ENCODE measurements at regions not wholly inside any gene's neighbourhood (a gene's known extent, or its start where the extent isn't known, plus 50 kb on each side); places are given as distances from the start of the nearest gene placed in this dataset.

DNA sequence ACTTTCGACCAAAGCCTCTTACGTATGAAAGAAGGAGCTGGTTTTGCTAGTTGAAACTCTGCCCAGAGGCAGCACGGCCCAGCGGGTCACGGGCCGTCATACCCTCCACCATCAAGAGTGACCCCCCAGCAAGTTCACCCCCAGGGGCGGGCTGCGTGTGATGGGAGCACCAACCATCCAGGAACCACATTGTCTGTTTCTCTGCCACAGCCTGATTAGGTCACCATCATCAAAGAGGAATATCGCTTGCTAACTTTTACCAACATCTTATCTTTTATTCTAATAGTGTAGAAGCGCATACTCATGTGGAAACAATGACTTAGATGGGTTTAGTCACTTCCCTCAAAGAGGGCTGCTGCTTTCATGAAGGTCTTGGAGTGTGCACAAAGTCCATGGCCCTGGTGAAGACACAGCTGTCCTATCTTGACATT, 116.6 kb upstream of the SMIM21 start:
- Histone ChIP-seq H3K4me3 (ENCODE audit: low read length) (no peak overlapping the region), H3K9ac (ENCODE audit: low read length) (no peak overlapping the region), H3K27me3 (ENCODE audit: control insufficient read depth, insufficient read depth, low read length) (no peaks in the 10 kb centered on the region), H3K36me3 (ENCODE audit: control insufficient read depth, insufficient read depth, low read length) (no peaks in the 10 kb centered on the region), H3K9me3 (ENCODE audit: control insufficient read depth, low read length) (no peaks in the 10 kb centered on the region), H3K4me1 (ENCODE audit: control insufficient read depth, insufficient read depth, low read length) (no peaks in the 10 kb centered on the region)

GRCh38 chr18:75538727-75539126, 111.2 kb upstream of the SMIM21 start:
- H3K4me3 ChIP-seq (ENCODE audit: low read length) = no peak overlapping the region
- no peaks in the 10 kb centered on the region for H3K9me3 ChIP-seq (ENCODE audit: control insufficient read depth, low read length)
- H3K4me1 ChIP-seq (ENCODE audit: control insufficient read depth, insufficient read depth, low read length) = no peaks in the 10 kb centered on the region
- no peaks in the 10 kb centered on the region for H3K36me3 ChIP-seq (ENCODE audit: control insufficient read depth, insufficient read depth, low read length)
- no peaks in the 10 kb centered on the region for H3K27me3 ChIP-seq (ENCODE audit: control insufficient read depth, insufficient read depth, low read length)
- no peak overlapping the region for H3K9ac ChIP-seq (ENCODE audit: low read length)

DNA sequence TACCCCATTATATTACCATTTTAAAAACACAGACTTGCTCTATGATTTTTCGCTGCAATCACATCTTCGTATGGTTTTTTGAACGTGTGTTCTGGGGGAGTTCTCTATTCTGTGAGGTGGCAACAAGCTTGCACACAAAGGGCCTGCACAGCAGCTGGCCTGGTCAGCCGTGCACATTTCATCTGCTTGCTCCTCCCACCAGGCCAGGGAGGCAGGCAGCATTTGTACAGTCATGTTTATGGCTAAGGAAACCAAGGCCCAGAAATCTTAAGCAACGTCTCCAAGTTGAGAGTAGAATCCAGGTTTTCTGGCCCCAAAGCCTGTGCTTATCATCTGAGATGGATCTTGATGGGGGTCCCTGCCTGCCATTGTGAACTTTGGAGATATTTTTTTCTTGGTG, 106.4 kb upstream of the SMIM21 start:
- no peaks in the 10 kb centered on the region for H3K27me3 ChIP-seq (ENCODE audit: control insufficient read depth, insufficient read depth, low read length)
- no peaks in the 10 kb centered on the region for H3K9me3 ChIP-seq (ENCODE audit: control insufficient read depth, low read length)
- H3K9ac ChIP-seq (ENCODE audit: low read length) = no peak overlapping the region
- H3K4me1 ChIP-seq (ENCODE audit: control insufficient read depth, insufficient read depth, low read length) = no peaks in the 10 kb centered on the region
- no peak overlapping the region for H3K4me3 ChIP-seq (ENCODE audit: low read length)
- no peaks in the 10 kb centered on the region for H3K36me3 ChIP-seq (ENCODE audit: control insufficient read depth, insufficient read depth, low read length)

- no peaks in the 10 kb centered on the region for H3K36me3 ChIP-seq (ENCODE audit: control insufficient read depth, insufficient read depth, low read length)
These were observed 105.7 kb upstream of the SMIM21 start for GRCh38 chr18:75533209-75533608.

GRCh38 chr18:75531851-75532459, 104.5 kb upstream of the SMIM21 start:
- Histone ChIP-seq H3K4me1 (ENCODE audit: control insufficient read depth, insufficient read depth, low read length) (no peaks in the 10 kb centered on the region), H3K9ac (ENCODE audit: low read length) (no peak overlapping the region), H3K9me3 (ENCODE audit: control insufficient read depth, low read length) (no peaks in the 10 kb centered on the region), H3K4me3 (ENCODE audit: low read length) (no peak overlapping the region), H3K27me3 (ENCODE audit: control insufficient read depth, insufficient read depth, low read length) (no peaks in the 10 kb centered on the region), H3K36me3 (ENCODE audit: control insufficient read depth, insufficient read depth, low read length) (no peaks in the 10 kb centered on the region)

More at GRCh38 chr18:75533209-75533608, 105.7 kb upstream of the SMIM21 start:
- H3K9ac ChIP-seq (ENCODE audit: low read length) = no peak overlapping the region
- no peaks in the 10 kb centered on the region for H3K27me3 ChIP-seq (ENCODE audit: control insufficient read depth, insufficient read depth, low read length)
- H3K9me3 ChIP-seq (ENCODE audit: control insufficient read depth, low read length) = no peaks in the 10 kb centered on the region
- H3K4me3 ChIP-seq (ENCODE audit: low read length) = no peak overlapping the region
- no peaks in the 10 kb centered on the region for H3K4me1 ChIP-seq (ENCODE audit: control insufficient read depth, insufficient read depth, low read length)

DNA sequence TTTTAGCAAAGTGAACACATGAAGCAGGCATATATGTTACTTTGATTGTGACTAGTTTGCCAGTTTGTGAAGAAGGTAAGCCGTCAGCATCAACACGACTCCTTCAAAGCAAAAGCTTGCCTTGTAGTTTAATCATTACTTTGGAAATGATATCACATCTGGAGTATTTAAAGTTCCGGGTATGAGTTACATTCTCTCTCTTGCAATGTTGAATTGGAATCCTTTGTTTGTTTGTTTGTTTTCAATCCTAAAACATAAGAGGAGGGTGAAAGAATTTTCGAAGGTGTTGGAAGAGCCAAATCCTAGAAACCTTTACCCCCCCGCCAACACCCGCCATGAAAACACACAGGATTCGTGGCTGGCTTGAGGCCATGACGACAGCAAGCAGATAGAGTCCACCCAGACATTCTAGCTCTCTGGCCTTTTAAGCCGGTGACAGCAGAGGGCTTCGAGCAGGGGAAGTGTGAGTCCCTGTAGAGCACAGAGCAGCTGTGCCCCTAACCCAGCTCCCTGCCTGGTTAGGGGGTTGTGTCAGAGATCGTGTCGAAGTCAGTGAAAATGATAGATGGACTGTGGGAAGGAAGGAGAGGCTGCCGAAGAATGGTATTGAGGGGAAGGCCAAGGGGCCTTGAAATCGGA, 103.8 kb upstream of the SMIM21 start:
- Histone ChIP-seq H3K9me3 (ENCODE audit: control insufficient read depth, low read length) (no peaks in the 10 kb centered on the region), H3K27me3 (ENCODE audit: control insufficient read depth, insufficient read depth, low read length) (no peaks in the 10 kb centered on the region), H3K9ac (ENCODE audit: low read length) (no peak overlapping the region), H3K4me3 (ENCODE audit: low read length) (no peak overlapping the region), H3K4me1 (ENCODE audit: control insufficient read depth, insufficient read depth, low read length) (no peaks in the 10 kb centered on the region), H3K36me3 (ENCODE audit: control insufficient read depth, insufficient read depth, low read length) (no peaks in the 10 kb centered on the region)

GRCh38 chr18:75530566-75531211, 103.2 kb upstream of the SMIM21 start:
- no peaks in the 10 kb centered on the region for H3K36me3 ChIP-seq (ENCODE audit: control insufficient read depth, insufficient read depth, low read length)
- no peaks in the 10 kb centered on the region for H3K4me1 ChIP-seq (ENCODE audit: control insufficient read depth, insufficient read depth, low read length)
- no peak overlapping the region for H3K9ac ChIP-seq (ENCODE audit: low read length)
- H3K27me3 ChIP-seq (ENCODE audit: control insufficient read depth, insufficient read depth, low read length) = no peaks in the 10 kb centered on the region
- no peak overlapping the region for H3K4me3 ChIP-seq (ENCODE audit: low read length)
- H3K9me3 ChIP-seq (ENCODE audit: control insufficient read depth, low read length) = no peaks in the 10 kb centered on the region

GRCh38 chr18:75530118-75530517, 102.6 kb upstream of the SMIM21 start:
- no peaks in the 10 kb centered on the region for H3K4me1 ChIP-seq (ENCODE audit: control insufficient read depth, insufficient read depth, low read length)
- no peak overlapping the region for H3K9ac ChIP-seq (ENCODE audit: low read length)
- no peaks in the 10 kb centered on the region for H3K27me3 ChIP-seq (ENCODE audit: control insufficient read depth, insufficient read depth, low read length)
- no peaks in the 10 kb centered on the region for H3K9me3 ChIP-seq (ENCODE audit: control insufficient read depth, low read length)
- H3K36me3 ChIP-seq (ENCODE audit: control insufficient read depth, insufficient read depth, low read length) = no peaks in the 10 kb centered on the region
- H3K4me3 ChIP-seq (ENCODE audit: low read length) = no peak overlapping the region

GRCh38 chr18:75529394-75529793, 101.9 kb upstream of the SMIM21 start:
- H3K27me3 ChIP-seq (ENCODE audit: control insufficient read depth, insufficient read depth, low read length) = no peaks in the 10 kb centered on the region
- H3K36me3 ChIP-seq (ENCODE audit: control insufficient read depth, insufficient read depth, low read length) = no peaks in the 10 kb centered on the region
- H3K4me1 ChIP-seq (ENCODE audit: control insufficient read depth, insufficient read depth, low read length) = no peaks in the 10 kb centered on the region
- H3K9me3 ChIP-seq (ENCODE audit: control insufficient read depth, low read length) = no peaks in the 10 kb centered on the region
- no peak overlapping the region for H3K9ac ChIP-seq (ENCODE audit: low read length)
- H3K4me3 ChIP-seq (ENCODE audit: low read length) = no peak overlapping the region

DNA sequence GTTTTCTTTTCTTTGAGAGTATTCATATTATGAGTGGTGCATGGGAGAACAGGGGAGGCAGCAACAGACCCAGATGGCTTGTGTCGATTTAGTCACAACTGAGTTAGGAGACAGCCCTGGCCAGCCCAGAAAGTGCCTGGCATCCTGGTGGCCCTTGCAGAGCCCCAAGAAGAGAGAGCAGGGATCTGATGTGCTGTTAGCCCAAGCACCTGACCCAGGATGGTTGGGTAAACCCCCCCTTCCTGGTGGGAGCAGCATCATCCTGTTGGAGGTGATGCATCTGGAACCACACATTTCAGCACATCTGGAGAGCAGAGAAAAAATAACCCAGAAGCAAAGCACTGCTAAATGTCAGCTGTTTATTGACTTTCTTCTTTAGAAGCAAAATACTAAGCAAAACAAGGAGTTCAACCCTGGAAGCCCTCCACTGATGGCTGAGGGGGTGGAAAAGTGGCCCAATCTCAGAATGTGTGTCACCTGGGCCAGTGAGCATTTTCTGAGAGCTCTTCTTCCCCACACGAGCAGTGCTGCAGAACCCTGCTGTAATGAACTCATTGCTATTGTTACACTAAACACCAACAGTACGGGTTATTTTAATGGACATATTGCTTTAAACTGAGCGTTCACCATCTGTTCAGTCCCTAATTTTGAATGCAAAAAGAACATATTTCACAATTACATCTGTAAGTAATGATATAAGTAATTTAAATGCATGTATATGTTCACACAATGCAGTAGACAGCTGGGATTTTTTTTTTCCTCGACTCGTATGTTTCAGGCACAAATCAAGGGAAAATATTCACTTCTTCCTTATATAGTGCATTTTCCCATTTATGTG, 100.6 kb upstream of the SMIM21 start:
- Histone ChIP-seq H3K4me1 (ENCODE audit: control insufficient read depth, insufficient read depth, low read length) (no peaks in the 10 kb centered on the region), H3K4me3 (ENCODE audit: low read length) (no peak overlapping the region), H3K9ac (ENCODE audit: low read length) (no peak overlapping the region), H3K9me3 (ENCODE audit: control insufficient read depth, low read length) (no peaks in the 10 kb centered on the region), H3K27me3 (ENCODE audit: control insufficient read depth, insufficient read depth, low read length) (no peaks in the 10 kb centered on the region), H3K36me3 (ENCODE audit: control insufficient read depth, insufficient read depth, low read length) (no peaks in the 10 kb centered on the region)

DNA sequence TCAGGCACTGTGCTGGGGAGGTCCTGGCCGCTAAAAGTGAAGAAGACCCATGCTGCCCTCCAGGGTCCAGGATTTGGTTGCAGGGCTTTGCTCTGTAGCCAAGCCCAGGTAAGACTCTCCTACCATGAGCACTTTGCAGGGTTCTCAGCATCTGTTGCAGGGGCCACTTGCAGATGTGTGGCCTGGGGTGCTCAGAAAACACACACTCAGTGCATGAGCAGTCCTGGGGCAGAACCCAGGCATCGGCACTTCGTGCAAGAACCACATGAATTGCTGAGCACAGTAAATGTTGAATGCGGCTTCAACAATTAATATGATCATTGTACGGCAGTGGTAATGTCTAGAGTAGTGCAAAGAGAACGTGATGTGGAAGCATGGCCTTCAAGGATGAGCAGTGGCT, 98.5 kb upstream of the SMIM21 start:
- Histone ChIP-seq H3K27me3 (ENCODE audit: control insufficient read depth, insufficient read depth, low read length) (no peaks in the 10 kb centered on the region), H3K9ac (ENCODE audit: low read length) (no peak overlapping the region), H3K36me3 (ENCODE audit: control insufficient read depth, insufficient read depth, low read length) (no peaks in the 10 kb centered on the region), H3K9me3 (ENCODE audit: control insufficient read depth, low read length) (no peaks in the 10 kb centered on the region), H3K4me3 (ENCODE audit: low read length) (no peak overlapping the region), H3K4me1 (ENCODE audit: control insufficient read depth, insufficient read depth, low read length) (no peaks in the 10 kb centered on the region)

GRCh38 chr18:75525331-75525730, 97.8 kb upstream of the SMIM21 start:
- Histone ChIP-seq H3K36me3 (ENCODE audit: control insufficient read depth, insufficient read depth, low read length) (no peaks in the 10 kb centered on the region), H3K9me3 (ENCODE audit: control insufficient read depth, low read length) (no peaks in the 10 kb centered on the region), H3K27me3 (ENCODE audit: control insufficient read depth, insufficient read depth, low read length) (no peaks in the 10 kb centered on the region), H3K4me1 (ENCODE audit: control insufficient read depth, insufficient read depth, low read length) (no peaks in the 10 kb centered on the region), H3K4me3 (ENCODE audit: low read length) (no peak overlapping the region), H3K9ac (ENCODE audit: low read length) (no peak overlapping the region)

Data from mucosa of stomach (tissue), 1 donor.